Skeletal muscle tissue (tissue), 3 donors: ENCODE measurements at regions not wholly inside any gene's neighbourhood (a gene's known extent, or its start where the extent isn't known, plus 50 kb on each side); places are given as distances from the start of the nearest gene placed in this dataset.
"Not testable (repeated sequence)": the region's sequence is repeated elsewhere in the genome, so short reads cannot be mapped to it uniquely, and the experiment has no call there.

Experiments
- H3K27ac ChIP-seq: one replicate; pipeline ENCODE4 v1.7.0; 2013; ENCODE audit warnings: mild to moderate bottlenecking, low read depth, low read length, inconsistent platforms
- H3K27me3 ChIP-seq, 3 donors: one replicate each; pipeline ENCODE4 v1.7.0; 2013; ENCODE audit warnings: low read length in 3 of 3; ENCODE audit not compliant: control insufficient read depth in 3 of 3, insufficient read depth in 3 of 3
- H3K36me3 ChIP-seq, 3 donors: one replicate each; pipeline ENCODE4 v1.7.0; 2013; ENCODE audit warnings: low read length in 3 of 3; ENCODE audit not compliant: control insufficient read depth in 3 of 3, insufficient read depth in 3 of 3
- H3K4me1 ChIP-seq, 3 donors: one replicate each; pipeline ENCODE4 v1.7.0; 2013; ENCODE audit warnings: low read length in 3 of 3, mild to moderate bottlenecking in 3 of 3; ENCODE audit not compliant: control insufficient read depth in 3 of 3, insufficient read depth in 3 of 3
- H3K4me3 ChIP-seq, 3 donors: one replicate each; pipeline ENCODE4 v1.7.0; 2013; ENCODE audit warnings: low read length in 3 of 3
- H3K9ac ChIP-seq, 3 donors: one replicate each; pipeline ENCODE4 v1.7.0; 2013; ENCODE audit warnings: low read length in 3 of 3, mild to moderate bottlenecking in 3 of 3, moderate library complexity in 2 of 3, low read depth in 1 of 3
- H3K9me3 ChIP-seq, 3 donors: one replicate each; pipeline ENCODE4 v1.7.0; 2013; ENCODE audit warnings: low read length in 3 of 3; ENCODE audit not compliant: control insufficient read depth in 3 of 3
- donor health status: Osteomylitis.

- Histone ChIP-seq H3K36me3 (no peaks in the 10 kb centered on the region), H3K9ac (no peak overlapping the region), H3K27ac (no peak overlapping the region), H3K27me3 (no peaks in the 10 kb centered on the region), H3K4me1 (peaks cover 4 to 5% (median 4%) of the 10 kb centered on the region in 3 donors), H3K9me3 (no peaks in the 10 kb centered on the region), H3K4me3 (no peak overlapping the region)
These were observed 202.2 kb upstream of the VLDLR start for GRCh38 chr9:2419347-2419746.

GRCh38 chr9:2420543-2420942 lies 201.0 kb upstream of the VLDLR start:
- Histone ChIP-seq H3K4me1 (peaks cover 4 to 5% (median 4%) of the 10 kb centered on the region in 3 donors), H3K27ac (no peak overlapping the region), H3K27me3 (no peaks in the 10 kb centered on the region), H3K36me3 (no peaks in the 10 kb centered on the region), H3K9me3 (no peaks in the 10 kb centered on the region), H3K4me3 (no peak overlapping the region), H3K9ac (no peak overlapping the region)

- no peaks in the 10 kb centered on the region for H3K9me3 ChIP-seq
- no peak overlapping the region for H3K27ac ChIP-seq
- H3K36me3 ChIP-seq: no peaks in the 10 kb centered on the region
- H3K27me3 ChIP-seq: no peaks in the 10 kb centered on the region
- no peak overlapping the region for H3K4me3 ChIP-seq
- no peaks in the 10 kb centered on the region for H3K4me1 ChIP-seq
- H3K9ac ChIP-seq: no peak overlapping the region
These were observed 197.0 kb upstream of the VLDLR start for GRCh38 chr9:2424619-2425033.

- H3K4me1 ChIP-seq: no peaks in the 10 kb centered on the region
- H3K9me3 ChIP-seq: no peaks in the 10 kb centered on the region
- no peak overlapping the region for H3K27ac ChIP-seq
- H3K9ac ChIP-seq: no peak overlapping the region
- no peak overlapping the region for H3K4me3 ChIP-seq
- no peaks in the 10 kb centered on the region for H3K36me3 ChIP-seq
- no peaks in the 10 kb centered on the region for H3K27me3 ChIP-seq
These were observed 195.9 kb upstream of the VLDLR start for GRCh38 chr9:2425676-2426075.

GRCh38 chr9:2427120-2427891 lies 194.3 kb upstream of the VLDLR start:
- no peaks in the 10 kb centered on the region for H3K36me3 ChIP-seq
- H3K27me3 ChIP-seq: no peaks in the 10 kb centered on the region
- no peak overlapping the region for H3K27ac ChIP-seq
- H3K4me3 ChIP-seq: no peak overlapping the region
- no peaks in the 10 kb centered on the region for H3K4me1 ChIP-seq
- H3K9me3 ChIP-seq: no peaks in the 10 kb centered on the region
- no peak overlapping the region for H3K9ac ChIP-seq

GRCh38 chr9:2439957-2440356 lies 181.6 kb upstream of the VLDLR start:
- Histone ChIP-seq H3K36me3 (no peaks in the 10 kb centered on the region), H3K9me3 (peaks cover 0 to 3% (median 0%) of the 10 kb centered on the region in 3 donors), H3K9ac (no peak overlapping the region), H3K4me1 (no peaks in the 10 kb centered on the region), H3K27ac (no peak overlapping the region), H3K27me3 (no peaks in the 10 kb centered on the region), H3K4me3 (no peak overlapping the region)

GRCh38 chr9:2443933-2444332 lies 177.7 kb upstream of the VLDLR start:
- H3K27ac ChIP-seq, H3K4me1 ChIP-seq, H3K36me3 ChIP-seq, H3K9me3 ChIP-seq, H3K4me3 ChIP-seq, H3K9ac ChIP-seq, H3K27me3 ChIP-seq: not testable (repeated sequence)

- Histone ChIP-seq H3K4me1 (no peaks in the 10 kb centered on the region), H3K36me3 (no peaks in the 10 kb centered on the region), H3K4me3 (no peak overlapping the region), H3K27me3 (no peaks in the 10 kb centered on the region), H3K9ac (no peak overlapping the region), H3K9me3 (no peaks in the 10 kb centered on the region), H3K27ac (no peak overlapping the region)
These were observed 173.3 kb upstream of the VLDLR start for GRCh38 chr9:2448193-2448738.

- Histone ChIP-seq H3K4me1 (no peaks in the 10 kb centered on the region), H3K27me3 (no peaks in the 10 kb centered on the region), H3K9ac (no peak overlapping the region), H3K9me3 (no peaks in the 10 kb centered on the region), H3K36me3 (no peaks in the 10 kb centered on the region), H3K27ac (no peak overlapping the region), H3K4me3 (no peak overlapping the region)
These were observed 168.5 kb upstream of the VLDLR start for GRCh38 chr9:2453106-2453505.

GRCh38 chr9:2453701-2454100 lies 167.9 kb upstream of the VLDLR start:
- no peaks in the 10 kb centered on the region for H3K36me3 ChIP-seq

More at GRCh38 chr9:2453701-2454100, 167.9 kb upstream of the VLDLR start:
- H3K4me1 ChIP-seq: no peaks in the 10 kb centered on the region
- no peak overlapping the region for H3K4me3 ChIP-seq
- H3K9me3 ChIP-seq: no peaks in the 10 kb centered on the region
- H3K9ac ChIP-seq: no peak overlapping the region
- no peaks in the 10 kb centered on the region for H3K27me3 ChIP-seq
- H3K27ac ChIP-seq: no peak overlapping the region
